ENCODE measurements at regions not wholly inside any gene's neighbourhood (a gene's known extent, or its start where the extent isn't known, plus 50 kb on each side); places are given as distances from the start of the nearest gene placed in this dataset.

- TF ChIP-seq, protein P1, sequence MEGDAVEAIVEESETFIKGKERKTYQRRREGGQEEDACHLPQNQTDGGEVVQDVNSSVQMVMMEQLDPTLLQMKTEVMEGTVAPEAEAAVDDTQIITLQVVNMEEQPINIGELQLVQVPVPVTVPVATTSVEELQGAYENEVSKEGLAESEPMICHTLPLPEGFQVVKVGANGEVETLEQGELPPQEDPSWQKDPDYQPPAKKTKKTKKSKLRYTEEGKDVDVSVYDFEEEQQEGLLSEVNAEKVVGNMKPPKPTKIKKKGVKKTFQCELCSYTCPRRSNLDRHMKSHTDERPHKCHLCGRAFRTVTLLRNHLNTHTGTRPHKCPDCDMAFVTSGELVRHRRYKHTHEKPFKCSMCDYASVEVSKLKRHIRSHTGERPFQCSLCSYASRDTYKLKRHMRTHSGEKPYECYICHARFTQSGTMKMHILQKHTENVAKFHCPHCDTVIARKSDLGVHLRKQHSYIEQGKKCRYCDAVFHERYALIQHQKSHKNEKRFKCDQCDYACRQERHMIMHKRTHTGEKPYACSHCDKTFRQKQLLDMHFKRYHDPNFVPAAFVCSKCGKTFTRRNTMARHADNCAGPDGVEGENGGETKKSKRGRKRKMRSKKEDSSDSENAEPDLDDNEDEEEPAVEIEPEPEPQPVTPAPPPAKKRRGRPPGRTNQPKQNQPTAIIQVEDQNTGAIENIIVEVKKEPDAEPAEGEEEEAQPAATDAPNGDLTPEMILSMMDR (IDR thresholded peaks at IDR 0.05), result no peak
- TF ChIP-seq POLR2A (IDR thresholded peaks at IDR 0.05), result no peak
These were observed 234.9 kb downstream of the OPA1 start for GRCh38 chr3:193827871-193828270.
